Dedifferentiated amniotic fluid mesenchymal stem cell (primary cell): ENCODE measurements at regions not wholly inside any gene's neighbourhood (a gene's known extent, or its start where the extent isn't known, plus 50 kb on each side); places are given as distances from the start of the nearest gene placed in this dataset.
"Not testable (repeated sequence)": the region's sequence is repeated elsewhere in the genome, so short reads cannot be mapped to it uniquely, and the experiment has no call there.

Source experiments
- DNase-seq: peaks from one replicate; pipeline ENCODE4 v3.0.0-alpha.2; 2016; ENCODE audit errors: extremely low spot score

DNA sequence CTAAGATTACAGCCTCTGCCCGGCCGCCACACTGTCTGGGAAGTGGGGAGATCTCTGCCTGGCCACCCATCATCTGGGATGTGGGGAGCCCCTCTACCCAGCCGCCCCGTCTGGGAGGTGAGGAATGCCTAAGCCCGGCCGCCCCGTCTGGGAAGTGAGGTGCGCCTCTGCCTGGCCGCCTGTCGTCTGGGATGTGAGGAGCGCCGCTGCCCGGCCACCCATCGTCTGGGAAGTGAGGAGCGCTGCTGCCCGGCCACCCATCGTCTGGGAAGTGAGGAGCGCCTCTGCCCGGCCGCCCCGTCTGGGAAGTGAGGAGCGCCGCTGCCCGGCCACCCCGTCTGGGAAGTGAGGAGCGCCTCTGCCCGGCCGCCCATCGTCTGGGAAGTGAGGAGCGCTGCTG, 135.9 kb upstream of the PROKR2 start:
- not testable (repeated sequence) for DNase-seq

DNA sequence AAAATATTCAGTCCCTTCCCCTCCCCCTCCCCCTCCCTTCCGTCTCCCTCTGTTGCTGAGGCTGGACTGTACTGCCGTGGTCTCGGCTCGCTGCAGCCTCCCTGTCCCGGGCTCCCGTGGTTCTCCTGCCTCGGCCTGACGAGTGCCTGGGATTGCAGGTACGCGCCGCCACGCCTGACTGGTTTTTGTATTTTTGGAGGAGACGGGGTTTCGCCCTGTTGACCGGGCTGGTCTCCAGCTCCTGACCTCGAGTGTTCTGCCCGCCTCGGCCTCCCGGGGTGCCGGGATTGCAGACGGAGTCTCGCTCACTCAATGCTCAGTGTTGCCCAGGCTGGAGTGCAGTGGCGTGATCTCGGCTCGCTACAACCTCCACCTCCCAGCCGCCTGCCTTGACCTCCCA, 135.5 kb upstream of the PROKR2 start:
- not testable (repeated sequence) for DNase-seq

DNA sequence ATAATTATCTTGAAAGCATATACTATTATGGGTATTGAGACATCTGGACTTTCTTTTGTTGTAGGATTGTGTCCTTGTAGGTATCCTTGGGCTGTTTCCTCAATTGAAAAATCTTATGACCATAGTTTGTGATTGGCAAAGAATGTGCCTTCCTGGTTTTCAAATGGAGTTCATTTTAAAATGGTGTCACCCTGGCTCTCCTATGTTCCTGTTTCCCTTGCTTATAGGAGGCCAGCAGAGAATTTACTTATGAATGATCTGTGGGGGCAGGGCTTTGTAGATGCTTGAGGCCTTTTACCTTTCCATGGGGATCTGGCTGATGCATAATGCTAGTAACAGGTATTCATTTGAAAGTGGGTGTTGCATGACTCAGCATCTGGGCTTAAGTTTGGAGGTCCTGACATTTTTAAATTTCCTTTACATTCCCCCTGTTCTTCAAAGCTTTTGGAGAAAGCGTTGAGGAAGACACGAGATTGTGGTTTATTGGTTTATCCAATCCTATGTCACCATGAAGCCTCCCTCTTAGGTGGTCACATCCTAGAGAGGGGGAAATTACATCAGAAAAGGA, 135.0 kb upstream of the PROKR2 start:
- no peak for DNase-seq

DNA sequence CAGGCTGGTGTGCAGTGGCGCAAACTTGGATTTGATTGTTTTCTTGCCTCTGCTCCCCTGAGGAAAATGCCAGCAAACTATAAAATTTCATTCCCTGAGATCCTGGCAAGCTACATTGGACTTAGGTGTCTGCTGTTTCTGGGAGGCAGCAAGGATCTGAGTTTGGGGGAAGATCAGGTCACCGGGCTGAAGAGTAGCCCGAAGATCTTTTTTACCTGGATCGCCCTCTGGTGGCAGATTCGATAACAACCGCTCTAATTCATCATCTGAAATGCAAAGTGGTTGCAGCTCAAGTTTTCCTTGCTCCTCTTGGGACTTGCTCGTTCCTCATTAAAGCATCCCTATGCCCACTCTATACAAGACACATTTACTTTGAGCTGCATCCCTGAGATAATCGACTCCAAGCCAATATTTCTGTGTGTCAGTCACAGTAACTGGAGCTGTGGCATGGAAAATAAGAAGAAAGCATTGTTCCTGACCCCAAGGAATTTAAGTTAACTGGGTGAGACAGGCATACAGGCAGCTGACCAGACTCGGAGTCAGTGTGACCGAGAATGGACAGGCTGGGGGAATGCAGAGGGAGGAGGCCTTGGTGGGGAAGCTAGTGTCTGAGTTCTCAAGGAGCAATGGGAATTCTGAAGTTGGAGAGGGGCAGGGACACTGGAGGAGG, 131.8 kb upstream of the PROKR2 start:
- peak; percentile 39 for DNase-seq

DNA sequence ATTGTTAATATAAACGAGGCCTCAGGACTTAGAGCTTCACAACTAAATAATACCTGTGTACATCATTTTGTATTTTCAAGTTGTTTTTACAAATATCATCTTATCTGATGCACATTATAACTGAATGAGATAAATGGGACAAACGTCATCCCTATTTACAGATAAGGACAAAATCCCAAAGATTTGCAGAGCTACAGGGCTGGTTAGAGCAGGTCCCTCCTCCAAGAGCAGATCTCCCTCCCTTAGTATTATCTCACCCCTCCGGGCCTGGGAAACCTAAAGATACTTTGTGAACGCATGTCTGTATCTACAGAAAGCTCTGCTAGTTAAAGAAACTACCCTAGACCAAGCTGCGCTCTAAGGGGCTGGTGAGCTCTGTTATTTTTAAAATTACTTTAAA, 130.4 kb upstream of the PROKR2 start:
- no peak for DNase-seq

DNA sequence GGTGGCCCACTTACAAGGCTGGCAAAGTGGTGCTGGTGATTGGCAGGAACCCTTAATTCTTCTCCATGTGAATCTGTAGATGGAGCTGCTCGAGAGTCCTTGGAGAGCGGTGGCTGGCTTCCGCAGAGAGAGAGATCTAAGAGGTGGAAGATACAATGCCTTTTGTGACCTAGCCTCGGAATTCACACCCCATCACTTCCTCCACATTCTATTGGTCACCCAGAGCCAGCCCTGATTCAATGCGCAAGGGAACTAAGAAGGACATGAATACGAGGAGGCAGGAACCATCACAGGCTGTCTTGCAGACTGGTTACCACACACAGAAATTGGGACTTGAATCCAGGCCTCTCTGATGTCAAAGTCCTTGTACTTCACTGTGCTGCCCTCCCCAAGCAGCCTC, 128.9 kb upstream of the PROKR2 start:
- no peak for DNase-seq

DNA sequence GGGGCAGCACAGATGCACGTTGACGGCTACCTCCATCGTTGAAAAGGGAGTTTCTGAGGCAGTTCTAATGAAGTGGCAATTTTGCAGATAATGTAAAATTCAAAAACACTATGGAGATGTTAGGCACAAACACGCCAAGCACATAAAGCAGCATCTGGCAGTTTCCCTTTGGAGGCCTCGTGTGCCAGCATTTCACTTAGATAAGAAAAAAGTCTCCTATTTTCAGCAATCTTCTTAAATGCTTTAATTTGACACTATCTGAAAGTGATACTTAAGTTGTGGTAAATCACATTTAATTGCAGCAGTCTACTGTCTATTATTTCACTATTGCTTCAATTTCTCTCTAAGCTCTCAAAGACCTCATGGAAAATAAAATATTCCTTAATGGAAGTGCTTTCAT, 125.3 kb upstream of the PROKR2 start:
- DNase-seq, result no peak

DNA sequence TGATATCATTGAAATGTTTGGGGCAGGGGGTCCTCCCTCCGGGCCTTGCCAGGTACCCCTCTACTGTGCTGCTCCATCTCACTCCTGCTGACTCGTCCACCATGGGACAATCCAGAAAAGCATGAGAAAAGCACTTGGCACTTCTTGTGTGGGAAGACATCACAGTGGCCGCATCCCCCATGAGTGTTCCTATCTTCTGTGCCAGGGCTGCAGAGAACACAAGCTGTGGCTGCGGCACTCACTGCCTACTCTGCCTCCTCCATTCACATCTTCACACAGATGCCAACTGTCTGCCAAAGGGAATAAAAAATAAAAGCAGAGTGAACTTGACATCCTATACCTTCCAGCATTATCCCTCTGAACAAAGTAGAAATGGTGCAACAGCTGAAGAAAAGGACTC, 117.4 kb upstream of the PROKR2 start:
- DNase-seq, result no peak

DNA sequence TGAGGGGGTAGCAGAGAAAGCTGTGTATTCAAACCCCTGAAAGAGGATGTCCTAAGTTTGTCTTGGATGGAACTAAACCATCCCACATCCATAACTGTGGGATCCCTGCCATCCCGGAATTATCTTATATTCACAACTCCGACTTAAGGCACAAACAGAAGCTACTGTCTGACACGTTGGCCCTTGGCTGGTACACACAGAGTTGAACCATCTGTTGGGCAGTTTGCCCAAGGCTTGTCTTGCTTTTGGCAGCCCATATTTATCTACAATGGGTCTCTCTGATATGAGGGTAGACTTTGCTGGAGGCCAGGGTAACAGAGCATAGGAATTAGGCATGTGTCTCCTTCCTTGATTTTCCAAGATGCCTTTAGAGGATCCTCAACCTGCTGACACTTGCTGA, 116.6 kb upstream of the PROKR2 start:
- no peak for DNase-seq

DNA sequence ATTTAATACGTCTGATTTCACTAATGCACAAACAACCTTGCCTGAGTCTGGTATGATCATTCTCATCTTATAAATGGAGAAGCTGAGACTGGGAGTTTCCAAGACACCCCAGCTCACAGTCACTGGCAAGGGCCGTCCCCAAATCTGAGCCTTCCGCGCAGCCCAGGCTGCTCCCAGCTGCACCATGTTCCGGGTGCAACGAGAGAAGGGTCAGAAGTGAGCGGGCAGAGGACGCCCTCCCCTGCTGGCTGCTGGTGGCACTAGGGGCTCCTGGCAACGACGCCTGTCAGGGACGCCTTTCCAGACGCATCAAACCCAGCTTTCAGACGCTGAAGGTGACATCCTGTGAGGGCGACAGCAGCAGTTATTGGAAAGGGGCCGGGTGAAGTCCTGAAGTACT, 115.3 kb upstream of the PROKR2 start:
- no peak for DNase-seq

DNA sequence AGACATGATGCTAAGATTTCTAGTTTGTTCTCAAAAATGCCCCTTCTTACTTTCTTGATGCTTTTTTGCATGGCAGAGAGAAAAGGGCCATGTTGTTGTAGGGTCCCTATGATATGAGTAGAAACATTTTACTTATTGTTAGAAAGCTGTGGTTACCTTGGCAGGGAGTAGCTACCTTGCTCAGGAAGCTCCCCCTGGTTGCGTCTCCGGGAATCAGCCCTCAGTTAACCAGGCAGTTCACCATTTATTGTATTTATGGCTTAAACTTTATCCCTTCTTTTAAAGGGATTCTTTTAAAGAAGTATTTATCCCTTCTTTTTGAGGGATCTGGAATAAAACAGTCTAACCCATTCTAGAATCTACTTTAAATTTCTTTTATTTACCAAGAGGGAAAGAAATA, 113.9 kb upstream of the PROKR2 start:
- DNase-seq, result no peak

DNA sequence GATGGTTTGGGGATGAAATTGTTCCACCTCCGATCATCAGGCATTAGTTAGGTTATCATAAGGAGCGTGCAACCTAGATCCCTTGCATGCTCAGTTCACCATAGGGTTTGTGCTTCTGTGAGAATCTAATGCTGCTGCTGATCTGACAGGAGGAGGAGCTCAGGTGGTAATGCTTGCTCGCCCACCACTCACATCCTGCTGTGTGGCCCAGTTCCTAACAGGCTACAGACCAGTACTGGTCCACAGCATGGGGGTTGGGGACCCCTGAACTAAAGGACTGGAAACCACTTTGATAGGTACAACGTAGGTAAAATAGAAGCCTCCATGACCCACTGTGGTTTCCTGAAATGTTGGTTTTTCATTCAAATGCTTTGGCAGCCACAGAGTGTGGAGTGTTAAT, 109.3 kb upstream of the PROKR2 start:
- DNase-seq, result no peak

DNA sequence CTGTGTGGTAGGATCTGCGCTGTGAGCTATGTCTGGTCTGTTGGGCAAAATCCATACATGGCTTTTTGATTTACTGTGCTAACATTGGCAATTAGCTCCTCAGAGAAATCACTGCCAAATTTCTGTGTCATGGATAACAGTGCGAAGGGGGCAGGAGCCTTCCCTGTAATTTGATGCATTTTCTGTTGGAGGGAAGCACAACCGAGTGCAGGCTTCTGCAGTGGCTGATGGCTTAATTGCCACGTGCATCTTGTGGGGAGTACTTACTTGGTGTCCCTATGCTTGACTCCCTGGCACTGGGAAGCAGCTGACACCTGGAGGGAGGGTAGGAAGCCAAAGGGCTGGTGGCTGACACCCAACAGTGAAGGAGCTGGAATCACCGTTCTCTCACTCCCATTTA, 99.3 kb upstream of the PROKR2 start:
- no peak for DNase-seq

DNA sequence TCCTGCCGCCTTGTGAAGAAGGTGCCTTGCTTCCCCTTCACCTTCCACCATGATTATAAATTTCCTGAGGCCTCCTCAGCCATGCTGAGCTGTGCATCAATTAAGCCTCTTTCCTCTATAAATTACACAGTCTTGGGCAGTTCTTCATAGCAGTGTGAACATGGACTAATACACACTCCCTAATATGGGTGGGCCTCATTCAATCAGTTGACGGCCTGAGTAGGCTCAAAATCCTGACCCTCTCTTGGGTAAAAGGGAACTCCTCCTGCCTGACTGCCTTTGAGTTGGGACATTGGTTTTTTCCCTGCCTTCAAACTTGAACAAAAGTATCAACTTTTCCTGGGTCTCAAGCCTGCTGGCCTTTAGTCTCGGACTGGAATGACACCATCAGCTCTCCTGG, 96.6 kb upstream of the PROKR2 start:
- no peak for DNase-seq

DNA sequence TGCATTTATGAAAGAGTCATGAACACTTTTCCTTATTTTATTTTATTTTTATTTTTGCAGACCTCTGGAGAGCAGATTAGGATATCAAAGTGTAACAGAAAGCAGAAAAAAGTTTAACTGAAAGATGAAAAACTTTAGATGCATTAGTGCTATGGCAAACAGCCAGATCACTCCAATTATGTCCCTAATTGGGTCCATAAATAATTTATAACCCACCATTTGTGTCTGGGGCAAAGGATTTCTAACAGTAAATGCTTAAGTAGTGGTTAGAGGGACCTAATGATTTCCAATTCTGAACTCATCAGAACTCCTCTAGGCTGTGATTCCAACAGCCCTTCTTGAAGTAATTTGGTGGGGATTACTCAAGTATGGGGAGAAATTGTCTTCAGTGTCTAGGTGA, 93.7 kb upstream of the PROKR2 start:
- no peak for DNase-seq

DNA sequence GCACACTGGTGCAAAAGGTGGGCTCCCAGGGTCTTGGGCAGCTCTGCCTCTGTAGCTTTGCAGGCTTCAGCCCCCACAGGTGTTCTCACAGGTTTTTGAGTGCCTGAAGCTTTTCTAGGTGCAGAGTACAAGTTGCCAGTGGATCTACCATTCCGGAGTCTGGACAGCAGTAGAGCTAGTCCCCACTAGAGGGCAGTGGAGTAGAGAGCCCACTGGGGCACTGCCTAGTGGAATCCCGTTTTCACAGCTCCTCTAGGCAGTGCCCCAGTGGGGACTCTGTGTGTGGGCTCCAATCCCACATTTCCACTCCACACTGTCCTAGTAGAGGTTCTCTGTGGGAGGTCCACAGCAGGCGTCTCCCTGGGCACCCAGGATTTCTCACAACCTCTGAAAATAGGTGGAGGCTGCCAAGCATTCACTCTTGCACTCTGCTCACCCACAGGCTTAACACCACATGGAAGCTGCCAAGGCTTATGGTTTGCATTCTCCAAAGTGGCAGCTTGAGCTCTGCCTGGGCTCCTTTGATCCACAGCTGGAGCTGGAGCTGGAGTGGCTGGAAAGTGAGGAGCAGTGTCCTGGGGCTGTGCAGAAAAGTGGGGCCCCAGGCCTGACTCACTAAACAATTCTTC, 86.3 kb upstream of the PROKR2 start:
- no peak for DNase-seq

DNA sequence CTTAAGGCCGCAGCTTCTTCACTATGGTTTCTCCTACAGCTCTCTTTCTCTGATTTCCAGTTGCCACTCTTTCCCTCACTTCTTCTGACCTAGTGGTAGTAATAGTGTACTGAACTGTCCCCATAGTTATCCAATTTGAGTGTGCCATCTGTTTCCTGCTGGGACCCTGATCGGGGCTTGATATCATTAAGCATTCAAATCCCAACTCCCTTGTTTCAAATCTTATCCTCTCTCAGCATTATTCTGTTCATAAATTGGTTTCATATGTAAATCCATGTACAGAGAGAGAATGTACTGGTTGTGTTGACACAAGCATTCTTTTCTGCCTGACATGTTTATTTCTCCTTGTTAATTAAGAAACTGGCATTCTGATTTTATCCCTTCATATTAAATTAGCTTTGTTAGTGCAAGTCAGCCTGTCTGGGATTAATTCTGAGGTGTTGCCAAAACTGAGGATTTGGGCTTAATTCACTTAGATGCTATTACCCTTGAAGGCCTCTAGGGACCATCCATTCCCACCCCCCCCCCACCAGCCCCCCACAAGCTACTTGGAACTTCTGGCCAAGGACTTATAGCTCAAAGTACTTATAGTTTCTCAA, 84.6 kb upstream of the PROKR2 start:
- no peak for DNase-seq

DNA sequence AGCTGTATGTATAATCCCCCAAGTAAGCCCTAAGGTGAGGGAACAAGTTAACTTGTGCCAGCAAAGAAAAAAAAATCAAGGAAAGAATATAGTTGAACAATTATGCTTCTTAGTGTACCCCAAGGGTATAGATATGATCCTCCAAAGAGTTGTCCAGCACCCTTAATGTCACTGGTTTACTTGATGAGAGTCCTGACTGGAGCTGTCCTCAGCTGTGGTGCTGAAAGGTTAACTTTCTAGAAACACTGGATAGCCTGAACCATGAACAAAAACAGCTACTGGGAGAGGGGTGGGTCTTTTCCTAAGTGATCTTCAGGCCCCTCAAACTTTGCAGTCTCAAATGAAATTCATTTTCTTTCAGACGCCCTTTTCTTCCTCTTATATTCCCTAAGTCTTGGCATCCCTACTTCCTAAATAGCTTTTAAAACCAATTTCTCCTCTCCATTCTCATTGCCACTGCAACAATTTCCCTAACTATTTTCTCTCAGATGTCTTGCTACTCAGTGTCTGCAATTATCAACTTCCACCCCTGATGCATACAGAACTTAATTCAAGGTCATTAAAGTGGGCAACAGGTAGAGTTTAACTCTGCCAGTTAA, 83.5 kb upstream of the PROKR2 start:
- no peak for DNase-seq

DNA sequence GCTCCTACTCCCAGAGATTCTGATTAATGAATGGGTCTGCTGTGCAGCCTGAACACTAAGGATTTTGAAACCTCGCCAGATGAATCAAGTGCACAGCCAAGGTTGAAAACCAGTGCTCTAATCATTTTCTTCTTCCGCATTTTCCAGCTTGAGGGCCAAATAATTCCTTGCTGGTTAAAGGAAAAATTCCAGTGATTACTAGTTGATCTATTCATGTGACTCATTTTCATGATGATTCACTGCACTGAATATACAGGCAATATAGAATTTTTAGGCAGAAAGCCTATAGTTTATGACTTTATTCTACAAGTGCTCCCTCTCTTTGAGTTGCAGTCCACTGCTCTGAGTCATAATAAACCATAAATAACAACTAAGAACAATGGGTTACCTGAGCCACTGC, 80.6 kb upstream of the PROKR2 start:
- DNase-seq, result no peak

DNA sequence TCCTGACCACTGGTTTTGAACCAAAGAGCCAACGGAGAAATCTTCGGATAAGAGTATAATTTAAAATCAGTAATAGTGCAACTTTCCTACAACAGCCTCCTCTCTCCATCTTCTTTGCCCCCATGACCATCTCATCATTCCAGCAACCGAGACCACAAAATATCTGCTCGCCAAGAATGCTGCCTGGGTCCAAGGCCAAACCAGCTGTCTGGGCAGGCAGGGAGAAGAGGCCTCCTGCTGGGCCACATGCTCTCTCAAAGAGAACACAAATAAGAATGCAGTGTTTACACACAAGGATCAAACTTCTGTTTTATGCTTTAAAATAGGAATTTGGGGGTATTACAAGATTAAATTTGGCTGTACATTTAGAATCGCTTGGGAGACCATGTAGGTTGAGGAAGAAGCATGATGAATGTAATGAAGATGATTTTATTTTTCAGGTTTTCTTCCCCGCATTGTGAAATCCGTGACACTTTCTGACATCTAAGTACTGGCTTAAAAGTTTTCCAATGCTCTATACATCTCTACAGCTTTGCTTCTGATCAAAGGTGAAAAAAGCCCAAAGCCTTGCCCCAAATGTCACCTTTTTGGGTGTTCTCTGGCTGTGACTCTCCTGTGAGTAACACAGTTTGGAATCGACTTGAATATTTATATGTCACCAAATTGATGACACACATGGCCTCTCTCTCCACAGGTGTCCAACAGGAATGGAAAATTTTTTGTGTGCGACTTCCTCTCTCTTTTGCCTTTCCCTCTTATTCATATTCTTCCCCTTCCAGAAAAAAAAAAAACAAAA, 79.4 kb upstream of the PROKR2 start:
- DNase-seq, result no peak

DNA sequence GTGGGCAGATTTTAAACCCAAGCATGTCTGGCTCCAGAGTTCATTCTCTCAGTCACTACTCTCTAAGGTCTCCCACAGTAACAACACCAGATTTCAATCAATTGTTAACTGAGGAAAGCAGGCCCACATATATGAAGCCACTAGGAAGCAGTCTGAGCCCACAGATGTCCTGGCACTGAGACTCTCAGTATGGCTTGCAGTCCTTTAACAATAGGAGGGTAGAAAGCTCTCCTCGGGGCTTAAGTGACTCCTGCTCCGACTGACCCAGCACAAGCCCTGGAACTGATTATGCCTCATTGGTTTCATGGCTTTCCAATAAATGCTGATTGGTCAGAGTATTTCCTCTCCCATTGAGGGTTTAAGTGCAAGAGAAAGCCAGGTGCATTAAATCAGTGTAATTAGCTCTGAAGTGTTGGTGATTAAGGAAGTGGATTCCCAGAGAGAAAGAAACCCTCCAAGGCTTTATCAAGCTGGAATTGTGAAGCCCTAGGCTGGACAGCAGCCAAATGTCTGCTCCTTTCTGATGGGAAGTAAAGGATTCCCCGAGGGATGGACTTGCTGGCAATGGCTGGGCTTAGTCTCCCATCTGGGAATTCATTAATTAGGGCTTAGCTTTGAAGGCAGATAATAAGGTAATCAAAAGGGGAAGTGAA, 76.6 kb upstream of the PROKR2 start:
- no peak for DNase-seq

DNA sequence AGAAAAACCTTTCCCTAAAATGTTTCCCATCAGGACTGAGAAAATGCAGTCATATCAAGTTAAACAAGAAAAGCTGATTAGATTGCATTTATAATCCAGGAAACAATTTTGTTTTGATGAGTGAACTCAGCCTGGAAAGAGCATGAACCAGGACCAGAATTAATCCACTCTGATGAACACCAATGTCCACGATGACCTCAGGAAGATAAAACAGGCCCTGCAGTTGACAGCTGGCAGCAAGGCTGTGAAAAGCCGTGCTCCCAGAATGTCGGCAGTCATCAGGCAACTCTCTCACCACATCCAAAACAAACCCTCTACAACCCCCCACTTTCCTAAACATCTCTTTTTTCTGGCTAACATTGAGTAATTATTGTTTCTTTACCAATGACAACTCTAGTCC, 74.0 kb upstream of the PROKR2 start:
- no peak for DNase-seq
